ENCODE measurements at regions not wholly inside any gene's neighbourhood (a gene's known extent, or its start where the extent isn't known, plus 50 kb on each side); places are given as distances from the start of the nearest gene placed in this dataset.
A peak's percentile ranks its signal among the peaks of the same experiment; 100 is the strongest.
"Not testable (repeated sequence)": the region's sequence is repeated elsewhere in the genome, so short reads cannot be mapped to it uniquely, and the experiment has no call there.

- no peak overlapping the region for H3K27ac ChIP-seq
- no peak for TF ChIP-seq CTCF (conservative IDR thresholded peaks at IDR 0.05)
Observed at GRCh38 chr12:111126331-111126730, 206.0 kb upstream of the MYL2 start.

GRCh38 chr12:111124183-111124582, 203.8 kb upstream of the MYL2 start:
- no peak for TF ChIP-seq CTCF (conservative IDR thresholded peaks at IDR 0.05)
- H3K27ac ChIP-seq, result peak overlapping the region; percentile 99

- TF ChIP-seq CTCF (conservative IDR thresholded peaks at IDR 0.05), result no peak
- H3K27ac ChIP-seq, result peak overlapping the region; percentile 99
Observed at GRCh38 chr12:111123390-111123789, 203.0 kb upstream of the MYL2 start.

- no peak for TF ChIP-seq CTCF (conservative IDR thresholded peaks at IDR 0.05)
- H3K27ac ChIP-seq, result peak overlapping the region; percentile 99
Observed at GRCh38 chr12:111122458-111122878, 202.1 kb upstream of the MYL2 start.

- peak overlapping the region; percentile 99 for H3K27ac ChIP-seq
- peak; percentile 71 for TF ChIP-seq CTCF (conservative IDR thresholded peaks at IDR 0.05)
Observed at GRCh38 chr12:111121840-111122239, 201.5 kb upstream of the MYL2 start.

GRCh38 chr12:111120578-111120977, 200.2 kb upstream of the MYL2 start:
- H3K27ac ChIP-seq, result peak overlapping the region; percentile 99
- TF ChIP-seq CTCF (conservative IDR thresholded peaks at IDR 0.05), result no peak

- TF ChIP-seq CTCF (conservative IDR thresholded peaks at IDR 0.05), result no peak
- no peak overlapping the region for H3K27ac ChIP-seq
Observed at GRCh38 chr12:111117017-111117416, 196.6 kb upstream of the MYL2 start.

GRCh38 chr12:111113313-111113712, 192.9 kb upstream of the MYL2 start:
- H3K27ac ChIP-seq, result not testable (repeated sequence)
